ENCODE measurements at regions not wholly inside any gene's neighbourhood (a gene's known extent, or its start where the extent isn't known, plus 50 kb on each side); places are given as distances from the start of the nearest gene placed in this dataset.
A peak's percentile ranks its signal among the peaks of the same experiment; 100 is the strongest.

DNA sequence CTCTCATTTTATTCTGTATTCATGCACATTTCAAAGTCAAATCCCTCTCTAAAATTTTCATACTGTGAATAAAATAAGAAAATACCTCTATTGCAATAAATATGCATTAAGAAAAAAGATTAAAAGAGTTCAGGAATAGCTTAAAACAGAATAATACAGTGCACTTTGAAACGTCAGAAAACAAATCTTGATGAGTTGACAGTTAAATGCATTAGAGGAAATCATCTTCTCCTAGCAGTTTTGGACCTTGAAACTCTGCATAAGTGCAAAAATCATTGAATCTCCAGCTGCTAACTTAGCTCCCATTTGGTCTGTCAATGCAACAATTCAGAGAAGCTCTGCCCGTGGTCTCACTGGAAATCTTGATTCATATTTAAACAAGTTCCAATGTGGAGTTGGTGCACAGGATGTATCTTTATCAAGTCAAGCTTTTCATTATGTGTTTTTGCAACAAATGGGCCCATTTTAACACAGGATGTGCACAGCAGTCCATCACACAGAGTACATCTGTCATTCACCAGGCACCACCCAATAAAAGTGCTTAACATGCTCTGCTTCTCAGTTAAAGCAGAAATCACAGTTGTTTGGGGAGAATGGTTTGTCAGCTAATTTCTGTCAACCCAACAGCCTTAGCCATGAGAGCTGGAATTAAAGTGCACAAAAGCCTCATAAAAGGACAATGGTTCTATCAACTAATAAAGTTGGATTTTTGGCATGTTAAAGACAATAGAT, 98.8 kb upstream of the ARRDC4 start:
- H3K4me3 ChIP-seq (ENCODE audit: insufficient read depth, low read depth, low read length): no peak overlapping the region
- no peaks in the 10 kb centered on the region for H3K27me3 ChIP-seq (ENCODE audit: control insufficient read depth, insufficient read depth, low read length)
- no peak for DNase-seq
- H3K36me3 ChIP-seq (replicated peaks; ENCODE audit: control insufficient read depth, insufficient read depth, low read length): no peaks in the 10 kb centered on the region

DNA sequence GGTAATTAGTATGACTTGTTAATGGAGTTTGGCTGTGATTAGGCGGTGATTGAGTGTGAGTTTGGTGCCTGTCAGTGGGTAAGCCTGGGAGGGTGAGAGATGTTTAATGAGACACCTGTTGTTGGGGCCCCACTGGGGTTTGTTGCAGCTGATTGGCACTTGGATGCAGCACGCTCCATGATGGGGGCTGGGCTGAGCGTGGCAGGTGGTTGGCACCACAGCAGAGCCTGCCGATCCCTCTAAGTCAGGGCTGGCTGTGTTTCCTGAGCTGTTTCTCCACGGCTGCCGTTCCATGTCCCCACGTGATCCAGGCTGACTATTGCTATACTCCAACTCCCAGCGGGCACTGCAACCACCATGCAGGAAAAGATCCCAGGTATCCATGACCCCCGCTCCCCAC, 93.5 kb upstream of the ARRDC4 start:
- Histone ChIP-seq H3K4me3 (ENCODE audit: insufficient read depth, low read depth, low read length) (no peak overlapping the region), H3K27me3 (ENCODE audit: control insufficient read depth, insufficient read depth, low read length) (no peaks in the 10 kb centered on the region), H3K36me3 (replicated peaks; ENCODE audit: control insufficient read depth, insufficient read depth, low read length) (no peaks in the 10 kb centered on the region)
- no peak for DNase-seq

DNA sequence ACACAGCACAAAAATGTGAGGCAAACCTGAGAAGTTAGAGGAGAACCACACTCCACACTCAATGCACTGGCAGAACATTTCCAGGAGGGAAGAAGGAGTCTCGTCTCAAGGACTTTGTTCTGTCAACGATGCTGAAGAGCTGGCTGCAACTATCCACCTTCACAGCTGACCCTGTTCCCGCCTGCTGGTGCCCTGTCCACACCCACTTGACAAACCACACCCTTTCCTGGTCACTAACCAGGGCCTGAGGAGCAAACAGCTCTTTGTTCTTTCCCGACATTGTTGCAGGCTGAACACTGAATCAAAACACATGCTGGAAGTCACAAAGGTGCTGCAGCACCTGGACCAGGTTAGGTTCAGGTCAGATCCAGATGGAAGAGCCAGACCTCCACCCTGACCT, 92.6 kb upstream of the ARRDC4 start:
- DNase-seq: no peak
- Histone ChIP-seq H3K4me3 (ENCODE audit: insufficient read depth, low read depth, low read length) (no peak overlapping the region), H3K36me3 (replicated peaks; ENCODE audit: control insufficient read depth, insufficient read depth, low read length) (no peaks in the 10 kb centered on the region), H3K27me3 (ENCODE audit: control insufficient read depth, insufficient read depth, low read length) (no peaks in the 10 kb centered on the region)

DNA sequence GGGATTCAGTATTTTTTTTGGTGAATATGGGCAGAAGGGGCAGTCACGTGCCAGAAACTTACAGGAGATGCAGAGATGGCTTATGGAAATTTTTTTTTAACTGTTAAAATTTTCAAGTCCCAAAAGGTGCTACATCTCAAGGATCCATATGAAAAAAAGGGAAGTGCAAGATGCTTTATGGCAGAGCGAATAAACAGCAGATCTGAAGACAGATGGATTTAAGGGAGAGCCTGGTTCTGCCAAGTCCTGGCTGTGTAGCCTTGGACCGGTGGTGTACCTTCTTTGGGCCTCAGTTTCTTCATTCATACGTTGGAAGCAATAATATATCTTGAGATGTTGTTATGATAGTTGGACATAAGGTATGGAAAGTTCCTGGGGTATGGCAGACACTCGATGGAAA, 91.5 kb upstream of the ARRDC4 start:
- H3K4me3 ChIP-seq (ENCODE audit: insufficient read depth, low read depth, low read length): no peak overlapping the region
- H3K27me3 ChIP-seq (ENCODE audit: control insufficient read depth, insufficient read depth, low read length): no peaks in the 10 kb centered on the region
- DNase-seq: no peak
- H3K36me3 ChIP-seq (replicated peaks; ENCODE audit: control insufficient read depth, insufficient read depth, low read length): no peaks in the 10 kb centered on the region

- no peak for DNase-seq
- Histone ChIP-seq H3K36me3 (replicated peaks; ENCODE audit: control insufficient read depth, insufficient read depth, low read length) (no peaks in the 10 kb centered on the region), H3K27me3 (ENCODE audit: control insufficient read depth, insufficient read depth, low read length) (no peaks in the 10 kb centered on the region), H3K4me3 (ENCODE audit: insufficient read depth, low read depth, low read length) (no peak overlapping the region)
Observed at GRCh38 chr15:97870771-97871170, 89.7 kb upstream of the ARRDC4 start.

DNA sequence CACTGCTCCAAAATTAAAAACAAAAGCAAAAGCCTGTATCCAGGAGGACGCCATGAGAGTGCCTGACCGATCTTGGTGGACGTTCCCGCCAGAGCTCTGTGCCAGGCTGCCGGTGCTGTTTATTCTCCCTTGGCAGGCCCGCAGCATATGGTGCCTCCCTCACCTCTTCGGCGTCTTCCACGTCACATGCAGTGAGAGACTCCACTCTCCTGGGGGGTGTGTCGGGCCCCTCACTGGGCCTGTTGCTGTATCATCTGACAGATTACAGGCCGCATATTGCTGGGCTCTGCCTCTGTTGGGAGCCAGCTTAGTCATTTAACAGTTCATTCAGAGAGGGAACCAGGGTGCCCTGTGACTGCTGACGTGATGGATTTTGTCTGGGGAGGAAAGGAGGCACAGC, 86.4 kb upstream of the ARRDC4 start:
- H3K36me3 ChIP-seq (replicated peaks; ENCODE audit: control insufficient read depth, insufficient read depth, low read length): no peaks in the 10 kb centered on the region
- no peak for DNase-seq
- H3K27me3 ChIP-seq (ENCODE audit: control insufficient read depth, insufficient read depth, low read length): no peaks in the 10 kb centered on the region
- H3K4me3 ChIP-seq (ENCODE audit: insufficient read depth, low read depth, low read length): no peak overlapping the region

- Histone ChIP-seq H3K4me3 (ENCODE audit: insufficient read depth, low read depth, low read length) (no peak overlapping the region), H3K36me3 (replicated peaks; ENCODE audit: control insufficient read depth, insufficient read depth, low read length) (no peaks in the 10 kb centered on the region), H3K27me3 (ENCODE audit: control insufficient read depth, insufficient read depth, low read length) (no peaks in the 10 kb centered on the region)
- no peak for DNase-seq
Observed at GRCh38 chr15:97875025-97875512, 85.4 kb upstream of the ARRDC4 start.

GRCh38 chr15:97875513-97876280, 84.8 kb upstream of the ARRDC4 start:
- Histone ChIP-seq H3K27me3 (ENCODE audit: control insufficient read depth, insufficient read depth, low read length) (no peaks in the 10 kb centered on the region), H3K36me3 (replicated peaks; ENCODE audit: control insufficient read depth, insufficient read depth, low read length) (no peaks in the 10 kb centered on the region), H3K4me3 (ENCODE audit: insufficient read depth, low read depth, low read length) (no peak overlapping the region)
- peak; percentile 34 for DNase-seq

GRCh38 chr15:97876281-97876675, 84.2 kb upstream of the ARRDC4 start:
- H3K4me3 ChIP-seq (ENCODE audit: insufficient read depth, low read depth, low read length): no peak overlapping the region
- DNase-seq: no peak
- no peaks in the 10 kb centered on the region for H3K27me3 ChIP-seq (ENCODE audit: control insufficient read depth, insufficient read depth, low read length)
- no peaks in the 10 kb centered on the region for H3K36me3 ChIP-seq (replicated peaks; ENCODE audit: control insufficient read depth, insufficient read depth, low read length)

DNA sequence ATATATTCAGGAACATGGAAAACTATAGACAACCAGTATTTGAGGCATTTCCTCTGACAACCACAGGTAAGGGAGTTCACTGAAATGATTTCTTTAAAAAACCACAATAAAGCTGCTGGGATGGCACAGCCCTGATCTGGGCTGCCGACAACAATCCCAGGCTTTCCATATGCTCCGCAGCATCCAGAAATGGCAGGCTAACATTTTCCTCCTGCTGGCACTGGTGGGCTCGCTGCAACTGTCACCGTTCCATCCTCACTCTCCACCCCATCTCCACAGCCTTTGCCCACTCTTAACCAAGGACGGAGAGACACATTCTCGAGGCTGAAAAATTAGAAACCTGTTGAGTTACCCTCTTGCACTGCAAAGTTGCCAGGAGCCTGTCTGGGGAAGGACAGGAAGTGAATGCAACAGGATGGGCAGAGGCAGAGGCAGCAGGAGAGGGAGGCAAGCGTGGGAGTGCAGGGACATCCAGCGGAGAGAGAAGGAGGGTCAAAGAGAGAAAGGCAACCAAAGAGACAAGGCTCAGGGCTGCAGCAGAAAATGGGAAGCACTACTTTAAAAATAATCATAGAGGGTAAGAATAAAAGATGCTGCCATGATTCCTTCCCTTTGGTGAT, 79.0 kb upstream of the ARRDC4 start:
- Histone ChIP-seq H3K4me3 (ENCODE audit: insufficient read depth, low read depth, low read length) (no peak overlapping the region), H3K27me3 (ENCODE audit: control insufficient read depth, insufficient read depth, low read length) (no peaks in the 10 kb centered on the region), H3K36me3 (replicated peaks; ENCODE audit: control insufficient read depth, insufficient read depth, low read length) (no peaks in the 10 kb centered on the region)
- DNase-seq: no peak

GRCh38 chr15:97884513-97885131, 75.9 kb upstream of the ARRDC4 start:
- H3K27me3 ChIP-seq (ENCODE audit: control insufficient read depth, insufficient read depth, low read length): no peaks in the 10 kb centered on the region
- no peak for DNase-seq
- no peaks in the 10 kb centered on the region for H3K36me3 ChIP-seq (replicated peaks; ENCODE audit: control insufficient read depth, insufficient read depth, low read length)
- no peak overlapping the region for H3K4me3 ChIP-seq (ENCODE audit: insufficient read depth, low read depth, low read length)

GRCh38 chr15:97890307-97890706, 70.2 kb upstream of the ARRDC4 start:
- no peaks in the 10 kb centered on the region for H3K36me3 ChIP-seq (replicated peaks; ENCODE audit: control insufficient read depth, insufficient read depth, low read length)
- DNase-seq: no peak
- H3K4me3 ChIP-seq (ENCODE audit: insufficient read depth, low read depth, low read length): no peak overlapping the region
- no peaks in the 10 kb centered on the region for H3K27me3 ChIP-seq (ENCODE audit: control insufficient read depth, insufficient read depth, low read length)

GRCh38 chr15:97892167-97892938, 68.2 kb upstream of the ARRDC4 start:
- Histone ChIP-seq H3K27me3 (ENCODE audit: control insufficient read depth, insufficient read depth, low read length) (no peaks in the 10 kb centered on the region), H3K36me3 (replicated peaks; ENCODE audit: control insufficient read depth, insufficient read depth, low read length) (no peaks in the 10 kb centered on the region), H3K4me3 (ENCODE audit: insufficient read depth, low read depth, low read length) (no peak overlapping the region)
- no peak for DNase-seq

DNA sequence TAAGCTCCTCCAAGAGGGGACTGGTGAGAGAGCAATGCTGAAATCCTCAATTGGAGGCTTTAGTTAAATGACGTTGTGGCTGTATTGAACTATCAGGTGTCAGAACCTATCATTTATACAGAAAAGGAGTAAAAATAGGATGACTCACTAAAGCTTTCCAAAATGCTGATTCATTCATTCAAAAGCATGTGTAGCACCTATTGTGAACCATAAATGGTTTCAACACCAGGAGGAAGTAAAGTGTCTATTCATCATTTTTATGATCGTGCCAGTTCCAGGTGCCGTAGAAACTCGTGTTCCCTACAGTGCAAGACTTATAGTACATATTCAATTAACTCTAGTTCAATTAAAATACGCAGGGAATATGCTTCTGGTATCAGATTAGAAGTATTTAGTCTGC, 66.5 kb upstream of the ARRDC4 start:
- Histone ChIP-seq H3K27me3 (ENCODE audit: control insufficient read depth, insufficient read depth, low read length) (no peaks in the 10 kb centered on the region), H3K36me3 (replicated peaks; ENCODE audit: control insufficient read depth, insufficient read depth, low read length) (no peaks in the 10 kb centered on the region), H3K4me3 (ENCODE audit: insufficient read depth, low read depth, low read length) (no peak overlapping the region)
- DNase-seq: no peak

Measured in H7 (cell line).